GM21717 (cell line): ENCODE measurements at regions not wholly inside any gene's neighbourhood (a gene's known extent, or its start where the extent isn't known, plus 50 kb on each side); places are given as distances from the start of the nearest gene placed in this dataset.
A peak's percentile ranks its signal among the peaks of the same experiment; 100 is the strongest.

Experiments used
- ATAC-seq: cut with Tn5 transposase; IDR thresholded peaks from one replicate; pipeline ENCODE4 v1.9.1; 2021; ENCODE audit warnings: mild to moderate bottlenecking, moderate library complexity; ENCODE audit not compliant: unreplicated experiment

GRCh38 chr15:94177112-94177511, 54.2 kb upstream of the MCTP2 start:
- ATAC-seq, result no peak

- no peak for ATAC-seq
Observed at GRCh38 chr15:94175420-94175819, 55.9 kb upstream of the MCTP2 start.

- peak; percentile 96 for ATAC-seq
Observed at GRCh38 chr15:94174399-94174802, 57.0 kb upstream of the MCTP2 start.

- no peak for ATAC-seq
Observed at GRCh38 chr15:94168250-94168649, 63.1 kb upstream of the MCTP2 start.

- ATAC-seq, result no peak
Observed at GRCh38 chr15:94164971-94165370, 66.4 kb upstream of the MCTP2 start.

- ATAC-seq, result peak; percentile 59
Observed at GRCh38 chr15:94164202-94164807, 67.1 kb upstream of the MCTP2 start.

GRCh38 chr15:94162939-94163338, 68.4 kb upstream of the MCTP2 start:
- no peak for ATAC-seq

GRCh38 chr15:94154255-94154654, 77.1 kb upstream of the MCTP2 start:
- ATAC-seq, result no peak

- no peak for ATAC-seq
Observed at GRCh38 chr15:94145046-94145445, 86.3 kb upstream of the MCTP2 start.

GRCh38 chr15:94141802-94142201, 89.6 kb upstream of the MCTP2 start:
- no peak for ATAC-seq

- no peak for ATAC-seq
Observed at GRCh38 chr15:94135486-94136147, 95.7 kb upstream of the MCTP2 start.

GRCh38 chr15:94131875-94132274, 99.5 kb upstream of the MCTP2 start:
- ATAC-seq, result no peak

GRCh38 chr15:94130504-94130903, 100.9 kb upstream of the MCTP2 start:
- ATAC-seq, result no peak

- no peak for ATAC-seq
Observed at GRCh38 chr15:94127006-94127405, 104.4 kb upstream of the MCTP2 start.

GRCh38 chr15:94125698-94126097, 105.7 kb upstream of the MCTP2 start:
- ATAC-seq, result peak; percentile 51

- ATAC-seq, result no peak
Observed at GRCh38 chr15:94125156-94125555, 106.2 kb upstream of the MCTP2 start.

- ATAC-seq, result no peak
Observed at GRCh38 chr15:94122516-94122915, 108.8 kb upstream of the MCTP2 start.

- peak; percentile 99 for ATAC-seq
Observed at GRCh38 chr15:94119923-94120775, 111.2 kb upstream of the MCTP2 start.

- ATAC-seq, result no peak
Observed at GRCh38 chr15:94119298-94119811, 112.0 kb upstream of the MCTP2 start.

GRCh38 chr15:94110476-94111130, 120.8 kb upstream of the MCTP2 start:
- no peak for ATAC-seq

- ATAC-seq, result no peak
Observed at GRCh38 chr15:94107652-94108051, 123.7 kb upstream of the MCTP2 start.
